ENCODE measurements at regions not wholly inside any gene's neighbourhood (a gene's known extent, or its start where the extent isn't known, plus 50 kb on each side); places are given as distances from the start of the nearest gene placed in this dataset.

- DNase-seq (ENCODE audit: low spot score): no peak
Measured at GRCh38 chr4:67229148-67229547, 316.2 kb downstream of the CENPC start.

GRCh38 chr4:67220861-67221260 lies 324.4 kb downstream of the CENPC start:
- DNase-seq (ENCODE audit: low spot score): no peak

- no peak for DNase-seq (ENCODE audit: low spot score)
Measured at GRCh38 chr4:67218883-67219282, 326.4 kb downstream of the CENPC start.

GRCh38 chr4:67207941-67208441 lies 337.3 kb downstream of the CENPC start:
- no peak for DNase-seq (ENCODE audit: low spot score)

GRCh38 chr4:67204441-67204840 lies 340.9 kb downstream of the CENPC start:
- DNase-seq (ENCODE audit: low spot score): no peak

GRCh38 chr4:67201334-67201733 lies 344.0 kb downstream of the CENPC start:
- DNase-seq (ENCODE audit: low spot score): no peak

- DNase-seq (ENCODE audit: low spot score): peak; percentile 20
Measured at GRCh38 chr4:67198727-67199126, 346.6 kb downstream of the CENPC start.

- no peak for DNase-seq (ENCODE audit: low spot score)
Measured at GRCh38 chr4:67167849-67168248, 377.5 kb downstream of the CENPC start.

- DNase-seq (ENCODE audit: low spot score): no peak
Measured at GRCh38 chr4:67162690-67163089, 382.6 kb downstream of the CENPC start.

- DNase-seq (ENCODE audit: low spot score): no peak
Measured at GRCh38 chr4:67161311-67161710, 384.0 kb downstream of the CENPC start.

GRCh38 chr4:67160394-67160793 lies 384.9 kb downstream of the CENPC start:
- no peak for DNase-seq (ENCODE audit: low spot score)

GRCh38 chr4:67158666-67159065 lies 386.6 kb downstream of the CENPC start:
- DNase-seq (ENCODE audit: low spot score): no peak

GRCh38 chr4:67152976-67153375 lies 392.3 kb downstream of the CENPC start:
- DNase-seq (ENCODE audit: low spot score): no peak

- DNase-seq (ENCODE audit: low spot score): no peak
Measured at GRCh38 chr4:67151376-67152343, 393.6 kb downstream of the CENPC start.

- DNase-seq (ENCODE audit: low spot score): no peak
Measured at GRCh38 chr4:67141586-67141985, 403.7 kb downstream of the CENPC start.

- DNase-seq (ENCODE audit: low spot score): no peak
Measured at GRCh38 chr4:67134616-67135015, 410.7 kb downstream of the CENPC start.

GRCh38 chr4:67133162-67133561 lies 412.1 kb downstream of the CENPC start:
- DNase-seq (ENCODE audit: low spot score): no peak

- no peak for DNase-seq (ENCODE audit: low spot score)
Measured at GRCh38 chr4:67131224-67131623, 414.1 kb downstream of the CENPC start.

GRCh38 chr4:67130411-67130810 lies 414.9 kb downstream of the CENPC start:
- DNase-seq (ENCODE audit: low spot score): no peak

- no peak for DNase-seq (ENCODE audit: low spot score)
Measured at GRCh38 chr4:67126570-67126969, 418.7 kb downstream of the CENPC start.

- no peak for DNase-seq (ENCODE audit: low spot score)
Measured at GRCh38 chr4:67125636-67126514, 419.4 kb downstream of the CENPC start.

GRCh38 chr4:67124716-67125115 lies 420.6 kb downstream of the CENPC start:
- DNase-seq (ENCODE audit: low spot score): no peak

GRCh38 chr4:67122029-67122428 lies 423.3 kb downstream of the CENPC start:
- peak; percentile 25 for DNase-seq (ENCODE audit: low spot score)

Data from cerebellar cortex (tissue), 1 donor.